Colonic mucosa (tissue), 4 donors: ENCODE measurements at regions not wholly inside any gene's neighbourhood (a gene's known extent, or its start where the extent isn't known, plus 50 kb on each side); places are given as distances from the start of the nearest gene placed in this dataset.

Experiments used
- DNase-seq: peaks from one replicate; pipeline ENCODE4 v3.0.0-alpha.2; 2020
- H3K27ac ChIP-seq: fragments of 200-600 bp; one replicate; pipeline ENCODE4 v1.8.0; 2021
- H3K27me3 ChIP-seq: fragments of 200-600 bp; one replicate; pipeline ENCODE4 v1.8.0; 2021
- H3K36me3 ChIP-seq: fragments of 200-600 bp; one replicate; pipeline ENCODE4 v1.8.0; 2021
- H3K4me1 ChIP-seq: fragments of 200-600 bp; one replicate; pipeline ENCODE4 v1.8.0; 2021; ENCODE audit warnings: mild to moderate bottlenecking
- H3K4me3 ChIP-seq: fragments of 200-600 bp; one replicate; pipeline ENCODE4 v1.8.0; 2021
- H3K9ac ChIP-seq, 2 donors: one replicate each; pipeline ENCODE4 v1.7.0; 2013; ENCODE audit warnings: control low read depth in 2 of 2, low read depth in 2 of 2, low read length in 2 of 2
- H3K9me3 ChIP-seq: fragments of 200-600 bp; one replicate; pipeline ENCODE4 v1.8.0; 2021
- intact Hi-C: fragments of 100-400 bp; cut with DNase I; formaldehyde crosslinking; loops from one replicate; pipeline ENCODE4 v1.14.1; 2022
- TF ChIP-seq, protein P1 (sequence below): fragments of 200-600 bp; IDR thresholded peaks from one replicate; pipeline ENCODE4 v1.8.0; 2022; ENCODE audit warnings: antibody characterized with exemption, mild to moderate bottlenecking
- donor health status: healthy.
- donor health status: DM: no; HTN: no; CAD: no.
- donor health status: DM: no; HTN: no; CAD: no.

DNA sequence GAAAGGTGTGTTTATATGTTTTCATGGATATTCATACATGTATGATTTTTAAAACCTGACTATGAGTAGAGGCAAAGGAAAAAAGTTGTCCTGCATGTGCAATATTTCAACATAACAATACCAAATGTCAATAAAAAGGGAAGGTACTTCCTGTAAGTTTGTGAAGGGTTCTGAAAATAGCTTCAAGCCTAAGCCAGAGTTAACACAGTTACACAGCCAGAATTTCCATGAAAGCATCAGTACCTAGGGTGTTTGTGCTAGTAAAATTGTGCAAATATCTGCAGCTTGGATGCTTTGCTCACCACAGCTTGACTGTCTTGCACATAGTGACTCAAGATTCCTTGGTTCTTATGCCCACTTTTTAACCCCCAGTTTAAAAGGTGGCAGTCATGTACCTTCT is 193.1 kb upstream of the FAR2 start:
- Histone ChIP-seq H3K36me3 (no peaks in the 10 kb centered on the region), H3K4me1 (no peaks in the 10 kb centered on the region), H3K27ac (no peak overlapping the region), H3K4me3 (no peak overlapping the region), H3K9me3 (no peaks in the 10 kb centered on the region), H3K9ac (no peak overlapping the region), H3K27me3 (no peaks in the 10 kb centered on the region)
- DNase-seq = no peak
- intact Hi-C loops = no loop called here
- TF ChIP-seq, protein P1, sequence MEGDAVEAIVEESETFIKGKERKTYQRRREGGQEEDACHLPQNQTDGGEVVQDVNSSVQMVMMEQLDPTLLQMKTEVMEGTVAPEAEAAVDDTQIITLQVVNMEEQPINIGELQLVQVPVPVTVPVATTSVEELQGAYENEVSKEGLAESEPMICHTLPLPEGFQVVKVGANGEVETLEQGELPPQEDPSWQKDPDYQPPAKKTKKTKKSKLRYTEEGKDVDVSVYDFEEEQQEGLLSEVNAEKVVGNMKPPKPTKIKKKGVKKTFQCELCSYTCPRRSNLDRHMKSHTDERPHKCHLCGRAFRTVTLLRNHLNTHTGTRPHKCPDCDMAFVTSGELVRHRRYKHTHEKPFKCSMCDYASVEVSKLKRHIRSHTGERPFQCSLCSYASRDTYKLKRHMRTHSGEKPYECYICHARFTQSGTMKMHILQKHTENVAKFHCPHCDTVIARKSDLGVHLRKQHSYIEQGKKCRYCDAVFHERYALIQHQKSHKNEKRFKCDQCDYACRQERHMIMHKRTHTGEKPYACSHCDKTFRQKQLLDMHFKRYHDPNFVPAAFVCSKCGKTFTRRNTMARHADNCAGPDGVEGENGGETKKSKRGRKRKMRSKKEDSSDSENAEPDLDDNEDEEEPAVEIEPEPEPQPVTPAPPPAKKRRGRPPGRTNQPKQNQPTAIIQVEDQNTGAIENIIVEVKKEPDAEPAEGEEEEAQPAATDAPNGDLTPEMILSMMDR = no peak

DNA sequence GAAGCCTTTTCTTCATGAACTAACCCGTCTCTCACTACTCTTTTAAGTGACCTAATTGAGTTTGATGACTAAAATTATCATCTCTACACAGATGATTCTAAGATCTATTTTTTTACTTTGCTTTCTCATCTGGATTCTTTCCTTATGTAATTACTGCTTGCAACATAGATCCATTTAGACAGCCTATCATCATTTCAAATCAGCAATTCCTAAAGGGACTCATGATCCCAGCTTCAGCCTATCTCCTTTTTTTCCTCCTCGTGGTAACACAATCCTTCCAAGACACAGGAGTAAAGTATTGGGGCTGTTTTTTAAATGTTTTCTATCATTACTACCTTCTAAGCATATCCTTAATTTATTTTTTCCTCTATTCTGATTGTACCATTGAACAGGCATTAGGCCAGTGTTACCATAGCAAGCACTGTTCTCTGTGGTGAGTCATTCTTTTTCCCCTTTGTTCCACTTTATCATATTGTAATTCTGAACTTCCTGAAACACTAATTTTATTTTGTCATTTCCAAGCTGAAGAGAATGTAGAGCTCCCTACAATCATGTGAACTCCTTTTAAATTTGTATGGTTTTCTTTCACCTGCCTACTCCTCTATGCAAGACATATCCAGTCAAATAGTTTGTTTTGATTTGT is 190.4 kb upstream of the FAR2 start:
- no peak overlapping the region for H3K9ac ChIP-seq
- TF ChIP-seq, protein P1 = no peak
- H3K36me3 ChIP-seq = no peaks in the 10 kb centered on the region
- no peak for DNase-seq
- H3K4me3 ChIP-seq = no peak overlapping the region
- H3K9me3 ChIP-seq = no peaks in the 10 kb centered on the region
- intact Hi-C loops = no loop called here
- H3K27me3 ChIP-seq = no peaks in the 10 kb centered on the region
- H3K4me1 ChIP-seq = no peaks in the 10 kb centered on the region
- no peak overlapping the region for H3K27ac ChIP-seq

DNA sequence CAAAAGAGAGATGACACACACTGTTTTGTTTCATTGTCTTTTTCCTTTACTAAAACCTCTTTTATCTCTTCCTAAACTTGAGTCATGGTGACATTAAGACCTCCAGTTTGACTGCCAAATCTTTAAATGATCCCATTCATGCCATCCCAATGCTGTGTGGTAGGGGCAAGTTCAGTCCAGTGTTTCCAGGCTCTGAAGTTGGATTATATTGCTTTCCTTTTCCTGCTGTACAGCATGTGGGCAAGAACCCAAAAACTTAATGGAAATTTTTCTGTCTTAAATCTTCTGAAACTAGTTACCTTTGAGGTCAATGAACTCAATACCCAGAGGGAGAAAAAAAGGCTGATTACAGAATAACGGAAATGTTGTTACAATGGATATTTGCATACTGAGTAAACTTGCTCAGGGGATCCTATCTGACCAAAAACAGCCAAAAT is 187.1 kb upstream of the FAR2 start:
- TF ChIP-seq, protein P1 = no peak
- intact Hi-C loops = no loop called here
- no peak for DNase-seq
- H3K9me3 ChIP-seq = no peaks in the 10 kb centered on the region
- no peak overlapping the region for H3K9ac ChIP-seq
- no peaks in the 10 kb centered on the region for H3K27me3 ChIP-seq
- no peak overlapping the region for H3K27ac ChIP-seq
- H3K4me3 ChIP-seq = no peak overlapping the region
- H3K36me3 ChIP-seq = no peaks in the 10 kb centered on the region
- H3K4me1 ChIP-seq = no peaks in the 10 kb centered on the region

DNA sequence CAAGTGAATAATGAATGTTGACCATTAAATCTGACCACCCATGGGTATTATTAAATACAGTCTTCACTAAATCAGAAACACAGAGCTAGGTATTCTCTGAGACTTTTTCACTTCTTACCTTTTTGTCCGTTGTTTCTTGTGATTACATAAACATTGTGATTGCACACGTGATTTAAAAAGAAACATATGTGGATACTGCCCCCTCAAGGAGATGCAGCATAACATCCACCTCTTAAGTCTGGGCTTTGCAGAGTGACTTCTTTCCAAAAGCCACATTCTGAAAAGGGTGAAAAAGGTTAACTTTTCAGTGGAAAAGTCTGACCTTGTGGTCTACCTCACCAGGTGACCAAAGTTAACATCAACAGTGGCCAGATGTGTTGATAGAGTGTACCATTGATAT is 185.5 kb upstream of the FAR2 start:
- Histone ChIP-seq H3K4me3 (no peak overlapping the region), H3K27me3 (no peaks in the 10 kb centered on the region), H3K27ac (no peak overlapping the region), H3K4me1 (no peaks in the 10 kb centered on the region), H3K36me3 (no peaks in the 10 kb centered on the region), H3K9ac (no peak overlapping the region), H3K9me3 (no peaks in the 10 kb centered on the region)
- intact Hi-C loops = no loop called here
- TF ChIP-seq, protein P1 = no peak
- no peak for DNase-seq

DNA sequence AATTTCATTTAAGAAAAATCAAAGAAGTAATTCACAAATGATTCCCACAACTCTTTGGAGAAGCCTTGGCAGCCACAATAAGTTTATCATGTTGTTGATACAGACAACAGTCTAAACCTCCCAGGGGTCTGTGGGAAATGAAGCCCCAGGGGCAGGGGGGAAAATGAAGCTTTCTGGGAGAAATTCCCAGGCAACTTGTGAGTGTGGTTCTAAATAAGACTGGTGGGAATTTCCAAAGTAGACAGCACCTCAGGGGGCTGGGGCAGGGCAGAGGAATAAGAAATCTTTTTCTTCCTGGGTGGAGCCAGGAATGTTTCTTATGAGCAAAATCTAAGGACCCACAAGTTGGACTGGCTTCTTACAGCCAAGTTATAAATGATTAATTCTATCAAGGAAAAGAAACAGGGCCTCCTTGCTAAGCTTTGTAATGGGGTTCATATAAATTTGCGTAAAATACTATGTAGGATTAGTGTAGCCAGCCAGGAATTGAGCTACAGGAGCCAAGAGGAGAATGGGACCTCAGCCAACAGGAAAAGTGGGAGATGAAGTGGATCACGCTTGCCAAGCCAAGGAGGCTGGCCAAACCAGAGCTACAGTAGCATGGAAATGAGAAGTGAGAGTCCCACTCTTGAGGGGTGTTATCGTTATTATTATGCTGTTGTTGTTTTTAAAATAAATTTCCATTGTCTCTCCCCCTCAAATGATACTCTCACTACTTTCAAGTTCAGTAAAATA is 182.9 kb upstream of the FAR2 start:
- no peaks in the 10 kb centered on the region for H3K9me3 ChIP-seq
- no peak overlapping the region for H3K27ac ChIP-seq
- no peak for DNase-seq
- H3K27me3 ChIP-seq = no peaks in the 10 kb centered on the region
- intact Hi-C loops = no loop called here
- H3K4me1 ChIP-seq = no peaks in the 10 kb centered on the region
- no peaks in the 10 kb centered on the region for H3K36me3 ChIP-seq
- H3K9ac ChIP-seq = no peak overlapping the region
- H3K4me3 ChIP-seq = no peak overlapping the region
- TF ChIP-seq, protein P1 = no peak
